Activated CD4-positive, alpha-beta T cell treated with anti-CD3 and anti-CD28 coated beads, Interleukin-2, amount 50 U/mL, for 16 hours (primary cell): ENCODE measurements at regions not wholly inside any gene's neighbourhood (a gene's known extent, or its start where the extent isn't known, plus 50 kb on each side); places are given as distances from the start of the nearest gene placed in this dataset.

Source experiments
- DNase-seq: peaks from one replicate; pipeline ENCODE4 v3.0.0-alpha.2; 2020

DNA sequence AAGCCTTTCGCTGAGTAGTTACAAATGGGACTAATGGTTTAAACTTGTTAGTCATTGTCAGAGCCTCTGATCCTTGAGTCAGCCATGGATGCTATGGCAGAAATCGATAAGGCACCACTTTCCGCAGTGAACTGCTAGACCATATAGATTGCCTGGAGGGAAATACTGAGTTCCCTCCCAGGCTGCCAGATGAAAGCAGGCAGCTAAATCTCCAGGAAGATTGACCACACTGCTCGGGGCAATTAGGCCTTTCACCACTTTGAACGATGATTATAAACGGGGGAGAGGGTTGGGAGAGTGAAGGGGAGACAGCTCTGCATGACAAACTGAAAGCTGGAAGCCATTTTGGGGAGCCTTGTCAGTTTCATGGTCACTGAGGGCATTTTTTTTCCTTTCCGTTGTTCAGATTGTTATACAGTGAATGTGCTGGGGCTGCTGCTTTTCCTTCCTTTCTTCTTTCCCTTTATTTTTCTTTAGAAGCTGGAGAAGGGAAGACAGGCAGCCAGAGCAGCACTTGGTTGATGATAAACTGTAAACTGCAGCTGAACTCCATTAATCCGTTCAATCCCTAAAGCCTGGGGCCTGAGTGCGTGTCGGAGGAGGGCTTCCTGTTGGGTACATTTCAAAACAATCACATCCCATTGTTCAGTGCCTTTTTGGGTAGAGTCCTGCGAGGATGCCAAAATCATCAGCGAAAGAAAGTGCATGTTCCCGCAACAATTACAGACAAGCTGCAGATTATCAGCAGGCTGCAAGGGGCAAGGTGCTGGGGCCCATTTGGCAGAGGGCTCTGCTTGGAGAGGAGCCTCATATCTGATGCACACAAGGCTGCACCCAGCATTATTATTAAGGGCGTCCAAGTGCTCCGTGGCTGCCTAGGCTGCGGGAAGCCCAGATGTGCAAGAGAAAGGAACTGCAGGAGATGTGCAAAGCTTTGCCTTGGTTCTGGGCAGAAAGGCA lies 308.4 kb downstream of the PSAT1 start:
- DNase-seq, result no peak

DNA sequence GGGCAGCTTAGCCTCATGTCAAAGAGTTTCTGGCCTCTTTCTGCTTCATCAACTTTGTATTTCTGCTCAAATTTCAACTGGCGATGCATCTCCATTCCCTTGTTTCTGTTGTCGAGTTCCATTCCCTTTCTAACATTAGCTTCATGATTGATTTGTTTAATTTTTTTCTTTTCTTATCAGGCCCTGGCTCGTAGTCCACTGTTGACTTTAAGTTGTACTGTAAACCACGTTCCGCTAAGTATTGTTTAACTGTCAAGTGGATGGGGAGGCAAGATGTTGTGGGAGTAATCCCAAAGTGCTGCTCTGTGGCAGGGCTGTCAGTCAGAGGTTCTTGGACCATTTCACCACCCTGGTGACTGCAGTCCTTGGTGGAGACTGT lies 309.1 kb downstream of the PSAT1 start:
- no peak for DNase-seq

DNA sequence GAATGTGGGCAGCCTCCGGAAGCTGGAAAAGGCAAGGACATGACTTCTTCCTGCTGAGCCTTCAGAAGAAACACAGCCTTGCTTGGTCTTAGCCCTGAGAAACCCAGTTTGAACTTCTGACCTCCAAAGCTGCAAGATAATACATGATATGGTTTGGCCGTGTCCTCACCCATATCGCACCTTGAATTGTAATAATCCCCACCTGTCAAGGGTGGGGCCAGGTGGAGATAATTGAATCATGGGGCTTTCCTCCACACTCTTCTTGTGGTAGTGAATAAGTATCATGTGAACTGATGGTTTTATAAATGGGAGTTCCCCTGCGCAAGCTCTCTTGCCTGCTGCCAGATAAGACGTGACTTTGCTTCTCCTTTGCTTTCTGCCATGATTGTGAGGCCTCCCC lies 310.9 kb downstream of the PSAT1 start:
- no peak for DNase-seq

DNA sequence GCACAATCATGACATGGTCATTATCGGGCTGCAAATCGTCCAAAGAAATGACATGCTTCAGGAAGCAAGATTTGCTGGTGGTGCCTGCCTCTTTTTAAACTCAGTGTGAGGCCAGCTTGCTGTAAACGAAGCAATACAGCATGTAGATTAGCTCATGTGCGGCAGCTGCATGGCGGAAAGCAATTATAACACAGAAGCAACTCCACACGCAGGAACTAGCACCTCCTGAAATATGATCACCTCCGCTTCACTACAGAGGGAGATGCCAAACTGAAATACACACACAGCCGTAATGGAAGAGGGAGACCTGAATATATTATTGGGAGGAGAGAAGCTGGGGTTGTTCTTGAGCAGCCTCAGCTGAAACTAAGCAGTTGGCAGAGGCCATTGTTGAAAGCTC lies 312.5 kb downstream of the PSAT1 start:
- no peak for DNase-seq

DNA sequence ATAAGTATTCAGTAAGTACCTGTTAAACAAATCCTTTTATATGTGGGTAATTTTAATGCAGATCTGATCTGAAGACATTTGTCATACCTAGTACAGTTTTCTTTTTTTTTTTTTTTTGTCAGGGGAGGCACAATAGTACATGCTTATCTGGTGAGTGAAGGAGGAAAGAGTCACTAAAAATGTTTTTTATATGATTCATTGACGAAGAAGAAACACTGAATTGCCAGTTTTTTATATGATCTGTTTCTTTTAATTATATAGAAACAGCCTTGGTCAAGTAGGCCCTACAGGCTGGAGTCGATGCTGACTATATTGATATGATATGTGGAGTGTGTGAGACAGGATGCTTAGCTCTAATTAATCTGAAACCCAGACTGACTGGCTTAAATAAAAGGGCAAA lies 315.2 kb downstream of the PSAT1 start:
- DNase-seq, result no peak

DNA sequence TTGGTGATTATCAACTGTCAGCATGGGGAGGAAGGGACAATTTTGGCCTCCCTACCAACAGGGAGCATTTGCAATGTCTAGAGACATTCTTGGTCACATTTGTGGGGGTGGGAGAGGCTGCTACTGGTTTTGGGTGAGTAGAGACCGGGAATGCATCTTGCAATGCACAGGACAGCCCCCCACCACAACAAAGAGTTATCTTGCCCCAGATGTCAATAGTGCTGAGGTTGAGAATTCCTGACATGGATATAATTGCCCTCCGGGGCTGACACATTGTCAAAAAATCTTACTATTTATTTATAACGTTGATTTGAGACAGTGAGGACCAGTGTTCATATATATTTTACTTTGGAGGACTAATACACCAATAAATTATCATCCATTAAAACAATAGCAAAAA lies 316.1 kb downstream of the PSAT1 start:
- no peak for DNase-seq

DNA sequence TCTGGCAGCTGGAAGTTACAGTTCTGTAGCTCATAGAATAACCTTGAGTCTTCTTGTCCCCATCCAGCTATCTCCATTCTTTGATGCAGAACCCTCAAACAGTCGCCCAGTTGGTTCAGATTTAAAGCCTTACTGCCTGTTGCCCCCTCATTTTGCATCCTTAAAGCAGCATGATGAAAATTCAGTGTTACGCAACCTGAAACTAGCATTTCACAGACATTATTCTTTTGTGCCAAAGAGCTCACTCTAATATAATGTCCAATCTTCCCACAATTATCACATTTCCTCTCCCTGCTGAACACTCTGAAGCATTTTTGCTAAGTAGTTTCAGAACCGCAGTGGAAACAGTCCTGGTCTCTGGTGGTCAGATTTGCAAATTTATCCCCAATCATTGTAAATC lies 318.0 kb downstream of the PSAT1 start:
- no peak for DNase-seq

DNA sequence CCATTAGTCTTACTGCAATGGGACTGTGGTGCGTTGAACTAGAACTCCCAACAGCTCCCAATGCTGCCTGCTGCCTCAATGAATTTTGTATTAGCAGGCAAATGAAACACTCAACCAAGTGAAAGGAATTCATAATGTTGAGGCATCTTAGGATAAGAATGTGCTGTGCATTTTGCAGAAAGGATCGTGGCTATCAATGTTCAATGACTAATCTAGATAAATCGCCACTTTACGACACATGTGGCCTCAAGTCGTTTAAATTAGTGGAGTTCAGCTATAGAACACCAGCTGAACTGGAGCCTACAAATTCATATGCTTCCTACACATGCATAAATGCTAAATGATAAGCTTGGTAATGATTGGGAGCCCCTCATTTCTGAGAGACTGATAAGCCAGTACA lies 318.4 kb downstream of the PSAT1 start:
- no peak for DNase-seq

DNA sequence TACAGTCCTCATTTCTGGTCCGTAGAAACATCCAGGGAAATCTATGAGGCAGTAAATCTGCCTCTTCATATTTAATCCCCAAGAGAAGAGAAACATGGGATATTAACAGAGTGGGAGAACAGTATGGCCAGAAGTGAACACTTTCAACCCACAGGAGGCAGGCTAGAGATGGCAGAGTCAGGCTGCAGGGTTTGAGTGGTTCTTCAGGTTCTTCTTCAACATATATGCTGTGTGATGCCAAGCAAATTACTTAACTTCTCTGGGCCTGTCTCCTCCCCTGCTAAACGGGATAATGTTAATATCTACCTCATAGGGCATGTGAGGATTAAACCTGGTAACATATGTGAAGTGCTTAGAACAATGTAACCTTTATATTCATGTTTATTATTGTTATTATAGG lies 321.8 kb downstream of the PSAT1 start:
- no peak for DNase-seq

DNA sequence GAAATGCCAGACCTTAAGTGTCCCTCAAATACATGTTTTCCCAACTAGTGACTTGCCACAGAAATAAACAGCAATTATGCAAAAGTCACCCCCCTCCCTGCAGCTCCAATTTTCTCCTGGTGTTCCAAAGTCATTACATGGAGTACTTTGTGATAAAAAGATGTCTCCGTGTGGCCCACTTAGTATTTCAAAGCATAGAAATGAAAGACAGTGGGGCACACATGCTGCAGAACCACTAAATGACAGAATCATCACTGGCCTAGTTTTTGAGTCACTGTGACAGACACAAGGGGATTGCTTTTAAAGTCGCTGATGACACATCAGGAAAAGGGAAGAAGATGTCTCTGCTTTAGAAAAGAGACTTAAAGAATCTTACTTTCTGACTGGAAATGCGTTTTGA lies 323.4 kb downstream of the PSAT1 start:
- DNase-seq, result no peak

DNA sequence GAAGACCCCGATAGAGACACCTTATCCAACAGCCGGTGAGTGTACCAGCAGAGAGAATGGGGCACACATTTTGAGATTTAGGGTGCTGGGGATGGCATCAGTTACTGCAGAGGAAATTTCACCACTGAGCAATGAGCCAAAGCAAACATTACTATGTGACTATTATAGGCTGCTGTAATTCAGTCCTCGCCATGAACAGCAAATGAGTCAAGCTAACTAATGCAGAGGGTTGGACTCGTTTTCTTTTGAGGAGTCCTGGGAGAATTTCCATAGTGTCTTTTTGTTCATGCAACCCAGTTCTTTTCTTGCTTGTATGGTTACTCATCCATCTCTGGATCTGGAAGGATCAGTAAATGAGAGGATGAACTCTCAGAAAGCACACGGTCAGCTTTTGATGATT lies 323.8 kb downstream of the PSAT1 start:
- no peak for DNase-seq

DNA sequence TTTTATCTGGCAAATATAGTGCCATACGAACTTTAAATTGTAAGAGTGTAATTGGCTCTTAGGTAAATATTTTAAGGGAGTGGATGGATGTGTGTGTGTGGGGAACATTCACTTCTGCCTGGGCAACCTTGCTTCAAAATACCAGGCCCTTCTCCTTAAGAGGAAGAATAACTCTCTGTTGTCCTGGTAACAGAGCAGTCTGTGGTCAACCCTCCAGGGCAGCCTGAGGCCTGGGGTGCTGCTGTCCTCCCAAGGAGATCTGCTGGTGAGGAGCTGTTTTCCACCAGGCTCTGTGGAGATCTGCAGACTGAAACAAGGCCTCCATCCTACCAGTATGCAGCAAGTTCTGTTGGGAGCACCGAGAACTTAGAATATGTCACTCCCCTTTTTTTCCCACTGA lies 325.2 kb downstream of the PSAT1 start:
- no peak for DNase-seq

DNA sequence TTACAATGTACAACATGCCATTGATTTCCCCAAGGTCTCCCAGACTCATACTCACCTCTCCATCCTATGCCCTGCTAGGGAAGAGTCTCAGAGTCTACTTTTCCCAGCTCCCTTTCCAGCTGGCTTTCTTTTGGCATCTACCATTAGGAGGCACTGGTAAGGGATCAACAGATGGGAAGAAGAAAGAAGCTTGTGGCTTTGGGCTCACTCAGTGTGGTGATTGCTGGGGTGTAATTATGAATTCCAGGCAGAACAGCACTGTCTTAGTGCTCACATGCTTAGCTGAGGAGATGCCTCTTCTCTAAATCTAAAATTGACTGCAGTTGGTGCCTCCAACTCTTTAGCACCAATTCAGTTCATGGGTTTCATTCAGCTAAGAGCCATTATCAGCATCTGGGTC lies 330.0 kb downstream of the PSAT1 start:
- no peak for DNase-seq

DNA sequence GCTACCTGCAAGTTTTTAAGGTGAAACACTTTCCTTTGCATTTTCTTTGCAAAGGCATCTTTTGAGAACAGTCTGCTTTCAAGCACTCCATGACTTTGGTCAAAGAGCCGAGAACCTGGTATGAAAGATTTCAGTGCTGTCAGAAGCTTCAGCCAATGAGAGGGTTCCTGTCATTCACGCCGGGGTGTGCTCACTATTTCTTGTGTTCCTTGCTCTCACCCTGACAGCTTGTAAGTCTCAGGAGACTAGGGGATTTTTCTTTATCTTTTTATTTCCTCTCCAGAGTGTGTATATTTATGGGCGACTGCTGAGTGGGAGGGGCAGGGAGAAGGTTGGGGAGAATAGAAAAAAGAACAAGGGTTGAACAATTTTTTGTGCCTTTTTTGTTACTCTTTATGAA lies 334.0 kb downstream of the PSAT1 start:
- DNase-seq, result no peak

DNA sequence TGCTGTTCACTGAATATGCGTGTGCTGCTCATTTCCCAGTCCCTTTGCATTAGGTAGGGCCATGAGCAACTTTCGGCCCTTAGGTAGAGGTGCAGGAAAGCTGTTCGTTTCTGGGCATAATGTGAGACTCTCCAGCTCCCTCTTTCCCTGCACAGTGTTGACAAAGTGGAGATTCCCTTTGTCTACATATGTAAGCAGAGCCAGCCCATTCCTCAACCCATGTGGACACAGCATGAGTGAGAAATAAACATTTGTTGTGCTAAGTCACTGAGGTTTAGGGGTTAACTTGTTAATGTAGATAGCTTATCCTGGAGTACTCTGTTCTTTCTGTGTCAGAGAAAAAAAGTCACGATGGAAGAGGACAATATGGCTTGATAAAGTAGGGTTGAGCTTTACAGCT lies 343.8 kb downstream of the PSAT1 start:
- no peak for DNase-seq

DNA sequence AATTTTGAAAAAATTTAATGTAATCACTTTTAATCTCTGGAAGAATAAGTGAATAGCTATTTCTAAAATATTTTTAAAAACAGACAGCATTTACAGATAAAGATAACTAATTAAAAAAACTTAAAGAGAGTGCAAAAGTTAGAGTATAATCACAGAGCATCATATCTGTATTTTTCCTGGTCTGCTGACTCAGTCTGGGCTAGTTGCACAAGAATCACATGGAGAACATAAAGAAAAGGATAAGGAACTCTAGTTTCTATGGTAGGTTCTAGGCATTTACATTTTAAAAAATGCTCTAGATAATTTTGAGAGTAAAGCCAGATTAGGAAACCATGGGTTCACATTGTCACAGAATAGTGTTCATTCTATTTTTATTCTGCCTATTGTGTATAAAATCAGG lies 347.4 kb downstream of the PSAT1 start:
- no peak for DNase-seq

DNA sequence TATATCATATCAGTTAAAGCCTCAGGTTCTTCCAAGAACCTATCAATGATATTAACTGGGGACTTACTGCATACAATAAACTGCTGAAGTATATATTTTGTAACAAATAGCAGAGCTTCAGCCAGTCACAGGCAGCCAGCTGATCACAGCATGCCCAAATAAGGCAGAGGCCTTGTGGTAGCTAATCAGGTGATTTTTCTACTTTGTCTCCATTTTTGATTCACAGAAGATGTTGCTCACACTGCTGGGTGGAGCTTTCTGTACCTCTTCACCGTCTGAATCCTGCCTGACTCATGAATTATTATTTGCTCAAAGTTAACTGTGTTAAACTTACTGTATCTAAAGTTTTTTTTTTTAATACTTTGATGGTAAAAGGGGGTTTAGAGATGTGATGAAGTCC lies 357.4 kb downstream of the PSAT1 start:
- DNase-seq, result no peak

DNA sequence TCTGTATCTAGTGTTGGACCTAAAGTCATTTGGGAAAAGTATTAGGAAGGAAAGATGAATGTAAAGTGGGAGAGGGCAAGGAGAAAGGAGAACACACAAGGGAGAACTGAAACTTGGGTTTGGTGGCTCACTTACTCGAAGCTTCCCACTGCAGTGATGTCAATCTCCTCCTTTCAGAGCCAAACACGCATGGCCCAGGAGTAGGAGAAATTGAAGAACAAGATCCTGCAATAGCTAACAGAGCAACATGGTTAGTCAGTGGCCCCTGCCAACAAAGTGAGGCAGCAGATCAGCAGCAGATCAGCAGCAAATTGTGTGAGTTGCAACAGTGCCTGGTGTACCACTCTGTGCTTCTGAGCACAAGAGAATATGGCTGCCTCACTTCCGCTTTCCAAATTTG lies 366.4 kb downstream of the PSAT1 start:
- DNase-seq, result no peak

DNA sequence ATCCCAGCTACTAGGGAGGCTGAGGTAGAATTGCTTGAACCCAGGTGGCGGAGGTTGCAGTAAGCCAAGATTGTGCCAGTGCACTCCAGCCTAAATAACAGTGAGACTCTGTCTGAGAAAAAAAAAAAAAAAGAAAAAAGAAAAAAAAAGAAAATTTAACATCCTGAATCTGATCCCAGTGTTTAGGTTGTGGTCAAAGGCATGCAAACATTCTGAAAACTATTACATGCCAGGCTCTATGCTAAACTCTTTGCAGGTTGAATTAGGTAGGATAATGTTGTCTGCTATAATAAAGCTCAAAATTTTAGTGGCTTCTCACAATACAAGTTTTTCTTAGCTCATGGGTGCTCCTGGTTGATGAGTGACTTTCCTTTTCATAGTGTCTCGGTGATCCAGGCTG lies 367.4 kb downstream of the PSAT1 start:
- DNase-seq, result no peak

DNA sequence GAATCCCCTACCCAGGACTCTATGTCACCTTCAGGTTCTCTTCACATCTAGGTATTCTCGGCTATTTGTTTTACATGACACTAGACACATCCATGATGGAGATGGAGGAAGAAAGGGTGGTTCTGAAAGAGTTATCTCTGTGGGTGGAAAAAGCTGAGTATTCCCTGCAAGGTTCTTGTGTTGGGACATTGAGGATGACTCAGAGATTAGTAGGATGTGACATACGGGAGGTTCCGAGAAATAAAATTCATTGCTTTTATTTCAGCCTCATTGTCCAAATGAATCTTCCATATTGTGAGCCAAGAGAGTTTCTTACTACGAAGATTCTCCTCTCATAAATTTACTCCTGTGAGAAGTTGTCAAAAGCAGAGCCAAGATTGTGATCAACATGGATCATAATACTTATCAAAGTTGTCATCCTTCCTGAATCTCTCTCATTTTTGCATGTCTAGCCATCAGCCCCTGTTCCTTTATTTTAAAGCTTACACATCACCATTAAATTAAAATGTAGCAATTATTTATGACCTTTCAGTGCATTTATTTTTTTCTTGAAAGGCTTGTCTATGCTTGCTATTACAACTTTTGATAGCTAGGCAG lies 370.0 kb downstream of the PSAT1 start:
- DNase-seq, result no peak

DNA sequence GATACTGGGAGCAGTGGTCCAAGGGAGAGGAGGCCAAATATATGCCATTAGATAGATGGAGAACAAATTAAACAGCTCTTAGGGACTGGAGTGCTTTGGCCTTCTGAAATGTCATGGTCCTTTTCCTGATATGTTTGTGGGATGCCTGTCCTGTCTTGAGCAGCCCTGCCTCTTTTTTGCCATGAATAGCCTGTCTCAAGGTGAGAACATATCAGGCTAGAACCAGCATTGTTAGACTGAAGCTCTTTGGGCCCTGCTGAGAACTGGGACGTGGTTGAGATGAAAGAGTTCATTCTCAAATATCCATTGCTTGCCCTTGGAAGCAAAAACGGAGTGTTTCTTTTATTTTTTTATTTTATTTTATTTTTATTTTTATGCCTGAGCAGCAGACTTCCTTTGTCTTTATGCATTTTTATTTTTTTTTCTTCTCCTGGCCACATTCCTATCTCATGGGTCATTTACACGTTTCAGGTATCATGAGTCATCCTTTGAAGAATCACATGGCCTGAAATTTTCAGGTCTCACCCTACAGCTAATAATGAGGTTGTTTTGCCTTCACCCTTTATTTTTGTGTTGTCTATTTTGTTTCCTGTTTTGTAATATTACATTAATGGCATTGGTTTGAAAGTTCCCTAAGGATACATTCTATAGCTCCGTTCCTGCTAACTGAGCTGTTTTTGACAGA lies 371.4 kb downstream of the PSAT1 start:
- no peak for DNase-seq

DNA sequence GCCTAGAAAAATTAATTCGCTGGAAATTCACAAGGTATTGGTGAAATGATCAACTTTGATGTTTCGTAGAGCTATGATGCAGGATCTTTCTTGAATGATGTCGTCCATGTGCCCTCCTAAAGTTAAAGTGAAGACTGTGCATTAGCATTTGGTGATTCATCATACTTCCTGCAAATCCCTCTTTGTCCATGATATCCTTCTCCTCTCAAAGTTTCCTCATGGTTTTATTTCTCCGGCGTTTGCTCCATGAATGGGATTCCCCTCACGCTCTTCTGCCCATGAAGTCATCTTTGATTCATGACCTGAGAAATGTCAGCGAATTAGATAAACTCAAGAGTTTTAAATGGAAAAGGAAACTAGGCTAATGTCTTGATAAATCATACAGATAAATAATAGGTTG lies 372.7 kb downstream of the PSAT1 start:
- DNase-seq, result no peak

DNA sequence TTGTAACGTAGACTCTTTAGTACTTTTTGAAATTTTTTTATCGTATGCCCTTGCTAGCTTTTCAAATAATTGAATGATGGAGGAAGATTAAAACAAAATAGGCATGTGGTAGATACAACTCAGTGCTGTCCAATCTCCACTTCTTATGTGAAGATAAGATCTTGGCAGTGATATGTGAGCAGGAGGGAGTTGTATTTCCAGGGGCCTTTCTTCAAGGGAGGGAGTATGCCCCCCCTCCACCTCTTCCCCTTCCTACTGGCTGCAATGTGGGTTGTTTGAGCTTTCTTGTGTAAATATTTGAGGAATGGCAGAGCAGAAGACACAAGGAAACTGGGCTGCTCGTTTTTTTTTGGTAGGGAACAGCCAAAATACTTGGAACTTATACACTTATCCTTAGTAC lies 374.9 kb downstream of the PSAT1 start:
- DNase-seq, result no peak

DNA sequence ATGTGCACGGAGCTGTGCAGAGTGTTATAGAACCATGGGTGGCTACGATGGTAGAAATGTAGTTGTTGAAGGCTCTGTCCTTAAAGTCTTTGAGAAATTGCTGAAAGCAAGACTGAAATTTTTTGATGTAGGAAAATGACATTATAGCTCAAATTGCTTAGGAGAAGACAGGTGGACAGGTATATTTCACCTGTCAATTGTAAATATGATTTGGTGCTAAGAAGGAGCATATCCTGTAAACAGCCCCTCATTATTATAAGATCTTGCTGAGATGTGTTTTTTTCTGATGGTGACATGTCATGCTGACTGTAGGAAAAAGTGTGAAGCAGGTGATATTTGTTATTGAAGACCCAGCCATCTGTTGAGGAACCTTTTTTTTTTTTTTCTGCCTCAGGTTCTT lies 377.9 kb downstream of the PSAT1 start:
- DNase-seq, result no peak
